Activated CD8-positive, alpha-beta T cell treated with anti-CD3 and anti-CD28 coated beads for 36 hours (primary cell): ENCODE measurements at regions not wholly inside any gene's neighbourhood (a gene's known extent, or its start where the extent isn't known, plus 50 kb on each side); places are given as distances from the start of the nearest gene placed in this dataset.

Experiments used
- ATAC-seq: fragments of 200-7000 bp; cut with Tn5 transposase; one replicate; pipeline ENCODE4 v1.10.0; 2021; ENCODE audit warnings: mild to moderate bottlenecking, moderate library complexity
- CTCF ChIA-PET: fragments of 350-600 bp; sonication (Branson Sonifier 250); formaldehyde crosslinking; loops from one replicate; lab custom pipeline; 2021; ENCODE audit warnings: antibody characterized with exemption; lab: Charles Lee
- POLR2A ChIA-PET: fragments of 350-600 bp; sonication (Branson Sonifier 250); formaldehyde crosslinking; loops from one replicate; lab custom pipeline; 2021; ENCODE audit warnings: antibody characterized with exemption; lab: Charles Lee
- DNase-seq: peaks from one replicate; pipeline ENCODE4 v3.0.0-alpha.2; 2020
- H3K27ac Mint-ChIP-seq: one replicate; pipeline ENCODE4 v1.8.0; 2021; ENCODE audit warnings: mild to moderate bottlenecking, mixed read lengths
- H3K27me3 Mint-ChIP-seq: one replicate; pipeline ENCODE4 v1.8.0; 2021; ENCODE audit warnings: mixed read lengths
- H3K36me3 Mint-ChIP-seq: one replicate; pipeline ENCODE4 v1.8.0; 2021; ENCODE audit warnings: low read depth, mixed read lengths
- H3K4me1 Mint-ChIP-seq: one replicate; pipeline ENCODE4 v1.8.0; 2021; ENCODE audit warnings: low read depth, mixed read lengths
- H3K4me3 Mint-ChIP-seq: one replicate; pipeline ENCODE4 v1.8.0; 2021; ENCODE audit warnings: mild to moderate bottlenecking, moderate library complexity, mixed read lengths
- H3K9me3 Mint-ChIP-seq: one replicate; pipeline ENCODE4 v1.8.0; 2021; ENCODE audit warnings: mixed read lengths
- intact Hi-C: fragments of 100-400 bp; cut with micrococcal nuclease; formaldehyde crosslinking; loops from one replicate; pipeline ENCODE4 v1.10.0; 2022
- TF ChIP-seq, protein P1 (sequence below): fragments of 200-600 bp; IDR thresholded peaks from one replicate; pipeline ENCODE4 v1.8.0; 2022; ENCODE audit warnings: antibody characterized with exemption, mild to moderate bottlenecking

DNA sequence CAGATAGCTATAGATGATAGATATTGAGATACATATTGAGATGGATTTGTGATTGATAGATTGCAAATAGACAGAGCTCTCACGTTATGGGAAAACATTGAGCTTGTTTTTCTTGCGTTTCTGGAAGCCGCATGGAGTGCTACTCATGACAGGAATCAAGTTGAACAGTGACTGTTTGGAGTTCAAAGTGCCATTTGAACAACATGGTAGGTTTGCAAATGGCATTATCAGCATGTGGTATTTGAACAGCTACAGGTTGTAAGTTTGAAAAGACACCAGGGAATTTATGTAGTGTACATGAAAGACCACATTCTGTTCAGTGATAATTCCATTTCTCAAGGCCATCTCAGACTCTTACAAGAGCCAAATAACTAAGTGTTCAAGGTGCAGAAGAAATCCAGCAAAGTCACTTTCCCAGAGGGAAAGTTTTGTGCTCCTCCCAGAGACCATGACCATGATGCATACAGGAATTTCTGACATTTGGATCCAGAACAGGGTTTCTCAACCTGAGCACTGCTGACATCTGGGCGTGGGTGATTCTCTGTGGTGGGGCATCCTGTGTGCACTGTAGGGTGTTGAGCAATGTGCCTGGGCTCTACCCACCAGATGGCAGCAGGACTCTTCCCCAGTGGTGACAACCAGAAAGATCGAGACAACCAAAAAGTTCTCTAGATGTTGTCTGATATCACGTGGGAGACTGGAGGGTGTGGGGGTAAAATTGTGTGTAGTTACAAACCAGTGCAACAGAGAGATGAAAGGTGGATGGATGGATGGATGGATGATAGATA lies 399.1 kb upstream of the AMELY start:
- H3K9me3 Mint-ChIP-seq = no peaks in the 10 kb centered on the region
- peaks cover 38% of the 10 kb centered on the region for H3K36me3 Mint-ChIP-seq
- TF ChIP-seq, protein P1, sequence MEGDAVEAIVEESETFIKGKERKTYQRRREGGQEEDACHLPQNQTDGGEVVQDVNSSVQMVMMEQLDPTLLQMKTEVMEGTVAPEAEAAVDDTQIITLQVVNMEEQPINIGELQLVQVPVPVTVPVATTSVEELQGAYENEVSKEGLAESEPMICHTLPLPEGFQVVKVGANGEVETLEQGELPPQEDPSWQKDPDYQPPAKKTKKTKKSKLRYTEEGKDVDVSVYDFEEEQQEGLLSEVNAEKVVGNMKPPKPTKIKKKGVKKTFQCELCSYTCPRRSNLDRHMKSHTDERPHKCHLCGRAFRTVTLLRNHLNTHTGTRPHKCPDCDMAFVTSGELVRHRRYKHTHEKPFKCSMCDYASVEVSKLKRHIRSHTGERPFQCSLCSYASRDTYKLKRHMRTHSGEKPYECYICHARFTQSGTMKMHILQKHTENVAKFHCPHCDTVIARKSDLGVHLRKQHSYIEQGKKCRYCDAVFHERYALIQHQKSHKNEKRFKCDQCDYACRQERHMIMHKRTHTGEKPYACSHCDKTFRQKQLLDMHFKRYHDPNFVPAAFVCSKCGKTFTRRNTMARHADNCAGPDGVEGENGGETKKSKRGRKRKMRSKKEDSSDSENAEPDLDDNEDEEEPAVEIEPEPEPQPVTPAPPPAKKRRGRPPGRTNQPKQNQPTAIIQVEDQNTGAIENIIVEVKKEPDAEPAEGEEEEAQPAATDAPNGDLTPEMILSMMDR = peak; percentile 46
- no peak overlapping the region for H3K4me3 Mint-ChIP-seq
- peak; percentile 79 for DNase-seq
- ChIA-PET CTCF (interaction anchor here (0.9 to 1.1 kb wide), 3 partner anchors 37 to 64 kb away, joined by 3 to 7 read pairs (median 4); no protein-coding TSS in a partner anchor), POLR2A (no interaction called here)
- intact Hi-C loops = no loop called here
- ATAC-seq = peak; percentile 98
- H3K4me1 Mint-ChIP-seq = peaks cover 39% of the 10 kb centered on the region
- no peaks in the 10 kb centered on the region for H3K27me3 Mint-ChIP-seq
- H3K27ac Mint-ChIP-seq = peak overlapping the region; percentile 77

DNA sequence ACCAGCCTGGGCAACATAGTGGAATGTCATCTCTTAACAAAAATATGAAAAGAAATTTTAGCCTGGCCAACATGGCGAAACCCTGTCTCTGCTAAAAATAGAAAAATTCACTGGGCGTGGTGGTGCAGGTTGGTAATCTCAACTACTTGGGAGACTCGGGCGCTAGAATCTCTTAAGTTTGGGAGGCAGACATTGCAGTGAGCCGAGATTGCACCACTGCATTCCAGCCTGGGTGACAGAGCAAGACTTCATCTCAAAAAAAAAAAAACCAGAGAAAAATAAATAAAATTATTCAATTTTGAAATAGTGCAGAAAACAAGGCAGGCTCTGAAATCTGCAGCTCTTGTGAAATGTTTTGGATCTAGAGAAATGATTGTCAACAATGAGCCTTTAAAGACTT lies 397.3 kb upstream of the AMELY start:
- peak overlapping the region; percentile 30 for H3K27ac Mint-ChIP-seq
- H3K4me1 Mint-ChIP-seq = peaks cover 38% of the 10 kb centered on the region

DNA sequence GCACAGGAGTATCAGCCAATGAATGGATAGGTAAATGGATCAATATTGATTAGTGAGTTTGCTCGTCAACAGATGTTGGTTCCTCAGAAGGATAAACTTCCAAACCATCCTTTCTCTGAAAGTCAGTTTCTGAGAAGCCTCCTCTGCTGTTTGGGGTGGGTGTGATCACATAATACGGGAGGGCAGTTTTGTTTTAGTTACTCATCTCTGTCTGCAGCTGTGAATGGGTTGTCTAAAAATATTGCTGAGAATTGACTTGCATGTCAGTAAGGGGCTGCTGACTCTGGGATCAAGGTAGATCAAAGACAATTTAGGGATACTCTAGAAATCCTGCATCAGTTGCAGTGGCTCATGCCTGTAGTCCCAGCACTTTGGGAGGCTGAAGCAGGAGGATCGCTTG lies 390.8 kb upstream of the AMELY start:
- Mint-ChIP-seq H3K27me3 (no peaks in the 10 kb centered on the region), H3K4me3 (peak overlapping the region; percentile 3), H3K9me3 (no peaks in the 10 kb centered on the region), H3K27ac (peak overlapping the region; percentile 77), H3K36me3 (peaks cover 46% of the 10 kb centered on the region), H3K4me1 (peaks cover 48% of the 10 kb centered on the region)
- CTCF ChIA-PET = no interaction called here
- no peak for DNase-seq
- peak; percentile 61 for ATAC-seq
- POLR2A ChIA-PET = no interaction called here
- TF ChIP-seq, protein P1 = no peak
- intact Hi-C loops = no loop called here

More for the DNA sequence above, 397.3 kb upstream of the AMELY start:
- no peak overlapping the region for H3K4me3 Mint-ChIP-seq
- H3K36me3 Mint-ChIP-seq = peaks cover 47% of the 10 kb centered on the region
- DNase-seq (no peak), ATAC-seq (no peak)
- intact Hi-C loops = no loop called here
- ChIA-PET CTCF (no interaction called here), POLR2A (no interaction called here)
- no peaks in the 10 kb centered on the region for H3K27me3 Mint-ChIP-seq
- TF ChIP-seq, protein P1 = no peak
- H3K9me3 Mint-ChIP-seq = no peaks in the 10 kb centered on the region

DNA sequence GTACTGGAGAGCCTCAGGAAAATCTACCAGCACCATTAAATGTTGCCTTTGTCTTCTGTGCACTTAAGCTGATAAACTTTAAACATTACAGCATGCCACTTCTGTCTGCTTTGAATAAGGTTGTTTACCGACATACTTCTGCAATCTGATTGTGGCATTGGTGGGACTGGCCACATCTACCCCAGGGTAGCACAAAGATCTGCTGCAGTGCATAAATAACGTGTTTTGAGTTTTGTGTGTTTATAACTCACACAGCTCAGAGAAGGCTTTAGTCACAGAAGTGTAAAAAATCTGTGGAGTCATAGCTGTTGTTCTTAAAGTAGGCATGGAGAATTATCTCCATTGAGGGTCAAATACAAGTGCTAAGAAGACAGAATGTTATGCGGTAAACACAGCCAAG lies 388.4 kb upstream of the AMELY start:
- POLR2A ChIA-PET = interaction anchor here (1.1 kb wide), 1 partner anchor 10 kb away, joined by 3 read pairs; no protein-coding TSS in a partner anchor
- H3K27ac Mint-ChIP-seq = peak overlapping the region; percentile 85
- TF ChIP-seq, protein P1 = no peak
- H3K4me3 Mint-ChIP-seq = peak overlapping the region; percentile 12
- peaks cover 58% of the 10 kb centered on the region for H3K4me1 Mint-ChIP-seq
- ATAC-seq (peak; percentile 27), DNase-seq (peak; percentile 16)
- intact Hi-C loops = no loop called here
- peaks cover 44% of the 10 kb centered on the region for H3K36me3 Mint-ChIP-seq
- peaks cover 2% of the 10 kb centered on the region for H3K9me3 Mint-ChIP-seq
- CTCF ChIA-PET = no interaction called here
- H3K27me3 Mint-ChIP-seq = no peaks in the 10 kb centered on the region

DNA sequence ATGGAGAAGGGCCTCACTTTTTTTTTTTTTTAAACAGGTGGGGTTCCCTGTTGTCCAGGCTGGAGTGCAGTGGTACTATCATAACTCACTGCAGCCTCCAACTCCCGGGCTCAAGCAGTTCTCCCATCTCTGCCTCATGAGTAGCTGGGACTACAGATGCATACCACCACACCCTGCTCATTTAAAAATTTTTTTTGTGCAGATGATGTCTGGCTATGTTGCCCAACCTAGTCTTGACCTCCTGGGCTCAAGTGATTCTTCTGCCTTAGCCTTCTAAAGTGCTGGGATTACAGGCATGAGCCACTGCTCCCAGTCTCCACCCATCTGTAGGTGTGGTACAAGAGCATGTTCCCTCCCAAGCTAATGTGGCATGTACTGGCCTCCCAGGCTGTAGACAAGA lies 380.6 kb upstream of the AMELY start:
- Mint-ChIP-seq H3K27me3 (no peaks in the 10 kb centered on the region), H3K4me3 (no peak overlapping the region), H3K4me1 (peaks cover 32% of the 10 kb centered on the region), H3K36me3 (peaks cover 39% of the 10 kb centered on the region), H3K9me3 (peaks cover 2% of the 10 kb centered on the region), H3K27ac (peak overlapping the region; percentile 8)
- ATAC-seq = no peak
- TF ChIP-seq, protein P1 = no peak
- no peak for DNase-seq
- CTCF ChIA-PET = no interaction called here
- POLR2A ChIA-PET = no interaction called here
- intact Hi-C loops = no loop called here
